ENCODE measurements at regions not wholly inside any gene's neighbourhood (a gene's known extent, or its start where the extent isn't known, plus 50 kb on each side); places are given as distances from the start of the nearest gene placed in this dataset.

DNA sequence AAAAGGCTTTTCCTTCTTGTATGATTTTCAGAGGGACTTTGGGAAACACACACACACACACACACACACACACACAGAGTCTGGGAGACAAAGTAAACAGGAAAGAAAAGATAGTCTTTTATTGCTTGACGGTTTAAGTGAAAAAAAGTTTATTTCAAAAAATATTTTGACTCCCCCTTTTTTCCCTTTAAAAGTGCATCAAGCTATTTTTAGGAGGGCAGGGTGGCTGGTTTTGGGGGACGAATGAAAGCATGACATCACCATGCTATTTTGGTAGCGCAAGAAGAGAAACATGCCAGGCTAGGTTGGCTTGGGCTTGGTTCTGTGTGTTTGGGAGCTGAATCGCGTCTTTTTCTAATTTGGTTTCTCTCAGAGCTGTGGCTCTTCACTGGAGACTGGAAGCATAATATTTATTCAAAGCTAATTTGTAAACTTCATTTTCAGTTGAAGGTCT lies 129.2 kb downstream of the BAMBI start:
- no peak for TF ChIP-seq RBM34 (IDR thresholded peaks at IDR 0.05; ENCODE audit: borderline replicate concordance, insufficient read depth, low read length)
- TF ChIP-seq, protein P1, sequence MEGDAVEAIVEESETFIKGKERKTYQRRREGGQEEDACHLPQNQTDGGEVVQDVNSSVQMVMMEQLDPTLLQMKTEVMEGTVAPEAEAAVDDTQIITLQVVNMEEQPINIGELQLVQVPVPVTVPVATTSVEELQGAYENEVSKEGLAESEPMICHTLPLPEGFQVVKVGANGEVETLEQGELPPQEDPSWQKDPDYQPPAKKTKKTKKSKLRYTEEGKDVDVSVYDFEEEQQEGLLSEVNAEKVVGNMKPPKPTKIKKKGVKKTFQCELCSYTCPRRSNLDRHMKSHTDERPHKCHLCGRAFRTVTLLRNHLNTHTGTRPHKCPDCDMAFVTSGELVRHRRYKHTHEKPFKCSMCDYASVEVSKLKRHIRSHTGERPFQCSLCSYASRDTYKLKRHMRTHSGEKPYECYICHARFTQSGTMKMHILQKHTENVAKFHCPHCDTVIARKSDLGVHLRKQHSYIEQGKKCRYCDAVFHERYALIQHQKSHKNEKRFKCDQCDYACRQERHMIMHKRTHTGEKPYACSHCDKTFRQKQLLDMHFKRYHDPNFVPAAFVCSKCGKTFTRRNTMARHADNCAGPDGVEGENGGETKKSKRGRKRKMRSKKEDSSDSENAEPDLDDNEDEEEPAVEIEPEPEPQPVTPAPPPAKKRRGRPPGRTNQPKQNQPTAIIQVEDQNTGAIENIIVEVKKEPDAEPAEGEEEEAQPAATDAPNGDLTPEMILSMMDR (IDR thresholded peaks at IDR 0.05 in 2 of 3, conservative IDR thresholded peaks at IDR 0.05 in 1 of 3; ENCODE audit: insufficient read depth in 2 of 3, low read depth in 1 of 3, low read length in 3 of 3), result no peak
- TF ChIP-seq SP1 (CRISPR knock-in tag; IDR thresholded peaks at IDR 0.05), result no peak
- TF ChIP-seq POLR2A (conservative IDR thresholded peaks at IDR 0.05), result no peak
